H54 (cell line): ENCODE measurements at regions not wholly inside any gene's neighbourhood (a gene's known extent, or its start where the extent isn't known, plus 50 kb on each side); places are given as distances from the start of the nearest gene placed in this dataset.
"Not testable (repeated sequence)": the region's sequence is repeated elsewhere in the genome, so short reads cannot be mapped to it uniquely, and the experiment has no call there.

Source experiments
- DNase-seq: peaks from one replicate; pipeline ENCODE4 v3.0.0; 2011; ENCODE audit warnings: low spot score, mixed read lengths; ENCODE audit not compliant: insufficient read length
- FAIRE-seq: peaks from 3 replicates; lab custom pipeline; 2011; peaks lifted over from hg19 to GRCh38; lab: Jason Lieb, UNC
- POLR2A ChIP-seq: IDR thresholded peaks from 2 replicates; pipeline ENCODE4 v1.6.1; 2011; ENCODE audit warnings: low read depth, mild to moderate bottlenecking, low read length

DNA sequence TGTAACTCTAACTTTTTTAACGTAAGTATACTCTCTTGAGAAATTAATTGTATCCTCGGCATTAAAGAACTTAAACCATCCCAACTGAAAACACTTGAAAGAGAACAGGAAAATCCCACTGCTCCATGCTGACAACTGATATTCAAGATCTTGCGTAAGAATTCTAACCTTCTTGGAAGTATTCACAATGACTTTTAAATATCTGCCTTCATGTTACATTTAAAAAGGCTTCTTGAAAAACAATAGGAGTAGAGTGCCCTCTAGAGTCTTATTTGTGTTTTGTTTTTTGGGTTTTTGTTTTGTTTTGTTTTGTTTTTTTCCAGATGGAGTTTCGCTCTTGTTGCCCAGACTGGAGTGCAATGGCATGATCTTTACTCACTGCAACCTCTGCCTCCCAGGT, 65.4 kb upstream of the DNAJC10 start:
- no peak for TF ChIP-seq POLR2A
- peak; percentile 75 for FAIRE-seq
- DNase-seq: no peak

DNA sequence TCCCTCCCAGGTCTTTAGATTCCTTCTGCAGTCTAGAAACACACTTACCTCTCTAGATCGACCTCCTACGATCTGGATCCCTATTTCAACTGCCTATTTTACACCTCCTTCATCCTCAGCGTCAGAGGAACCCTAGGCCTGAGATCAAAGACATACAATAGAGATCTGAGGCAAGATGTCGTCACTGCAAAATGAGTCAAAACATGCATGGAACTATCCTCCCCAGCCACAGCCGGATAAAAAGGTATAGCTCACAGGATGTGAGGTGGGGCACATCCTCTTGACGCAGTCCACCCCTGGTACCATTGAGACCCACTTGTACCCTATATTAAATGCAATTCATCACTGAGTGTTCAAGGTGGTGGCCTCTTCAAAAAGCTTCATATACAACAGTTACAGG, 63.7 kb upstream of the DNAJC10 start:
- TF ChIP-seq POLR2A: no peak
- DNase-seq: no peak
- FAIRE-seq: no peak

DNA sequence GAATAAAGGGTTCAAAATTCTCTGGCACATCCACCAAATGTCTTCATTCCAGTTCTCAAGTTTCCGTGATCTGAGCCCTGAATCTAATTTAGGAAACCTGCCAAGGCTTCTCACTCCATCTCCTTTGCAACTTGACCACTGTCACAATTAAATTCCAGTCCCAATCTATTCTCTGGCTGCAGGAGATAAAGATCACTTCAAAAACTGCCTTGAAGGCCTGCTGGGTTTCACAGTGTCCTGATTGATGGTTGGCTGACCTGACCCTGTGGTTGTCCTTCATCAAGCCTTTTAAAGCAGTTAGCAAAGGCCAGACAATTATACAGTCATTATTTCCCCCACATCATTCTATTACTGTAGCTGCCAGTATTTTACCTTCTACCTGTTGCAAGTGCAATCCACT, 60.3 kb upstream of the DNAJC10 start:
- DNase-seq: no peak
- FAIRE-seq: no peak
- TF ChIP-seq POLR2A: no peak

DNA sequence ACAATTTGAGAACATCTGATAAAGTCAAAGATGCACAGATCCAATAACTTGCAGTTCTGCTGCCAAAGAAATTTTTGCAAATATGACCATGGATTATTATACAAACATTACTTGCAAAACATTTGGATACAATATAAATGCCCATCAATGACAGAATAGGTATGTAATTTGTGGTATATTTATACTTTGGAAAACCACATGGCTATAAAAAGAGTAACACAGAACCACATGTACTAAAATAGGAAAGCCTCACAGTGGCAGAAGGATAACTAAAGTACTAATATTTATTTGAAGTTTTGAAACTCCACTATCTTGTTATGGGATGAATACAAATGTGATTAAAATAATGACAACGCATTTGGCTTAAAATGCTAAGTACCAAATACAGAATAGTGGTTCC, 51.8 kb upstream of the DNAJC10 start:
- DNase-seq: no peak
- no peak for TF ChIP-seq POLR2A
- FAIRE-seq: no peak

- not testable (repeated sequence) for DNase-seq, FAIRE-seq
Observed at GRCh38 chr2:182665500-182665899, 50.6 kb upstream of the DNAJC10 start.
